ENCODE measurements at regions not wholly inside any gene's neighbourhood (a gene's known extent, or its start where the extent isn't known, plus 50 kb on each side); places are given as distances from the start of the nearest gene placed in this dataset.
"Not testable (repeated sequence)": the region's sequence is repeated elsewhere in the genome, so short reads cannot be mapped to it uniquely, and the experiment has no call there.

DNA sequence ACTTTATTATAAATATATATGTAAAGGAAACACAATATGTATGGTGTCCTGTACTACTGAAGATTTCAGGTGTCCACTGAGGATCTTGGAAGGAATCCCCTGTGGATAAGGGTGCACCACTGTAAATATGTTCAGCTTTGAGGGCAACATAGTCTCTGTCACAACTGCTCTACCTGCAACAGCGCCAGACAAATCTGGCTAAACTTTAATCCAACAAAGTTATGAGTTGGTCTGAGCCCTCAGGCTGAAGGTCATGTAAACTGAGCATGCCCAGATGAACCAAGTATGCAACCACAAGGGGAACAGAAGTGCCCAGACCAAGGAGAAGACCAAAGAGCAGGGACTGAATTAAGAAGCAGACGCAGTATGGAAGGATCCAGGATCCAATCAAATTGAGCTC, 1541.2 kb downstream of the SPATA31A7 start:
- POLR2A ChIA-PET, result not testable (repeated sequence)

DNA sequence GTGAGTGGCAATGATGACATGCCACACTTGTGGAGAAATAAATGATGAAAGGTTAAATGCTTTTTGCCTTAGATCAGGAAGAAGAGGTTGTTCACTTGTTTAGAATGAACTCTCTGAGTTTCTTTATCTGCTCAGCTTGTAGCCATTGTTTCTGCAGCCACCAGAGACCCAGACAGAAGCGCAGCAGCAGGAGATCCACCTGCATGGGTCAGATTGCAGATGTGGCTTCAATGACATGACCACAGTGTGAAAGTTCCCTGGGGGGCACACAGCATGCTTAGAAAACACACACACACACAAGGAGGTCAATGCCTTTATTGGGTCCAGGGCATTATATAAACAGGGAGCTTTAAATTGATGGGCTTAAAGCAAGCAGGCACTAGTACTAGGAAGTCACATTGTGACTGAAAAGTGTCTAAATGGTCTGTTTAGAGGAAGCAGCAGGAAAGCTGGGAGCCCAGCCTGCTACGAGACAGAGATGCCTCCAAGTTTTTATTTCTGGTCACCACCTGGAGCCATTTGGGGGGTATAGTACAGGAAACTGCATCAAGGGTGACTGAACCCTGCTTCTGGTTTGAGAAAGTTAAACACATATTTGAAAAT, 1547.3 kb downstream of the SPATA31A7 start:
- H3K36me3 Mint-ChIP-seq (ENCODE audit: low read depth), result not testable (repeated sequence)

More for the DNA sequence above, 1541.2 kb downstream of the SPATA31A7 start:
- CTCF ChIA-PET; H3K27ac Mint-ChIP-seq; H3K9me3 Mint-ChIP-seq; H3K4me1 Mint-ChIP-seq; DNase-seq; H3K27me3 Mint-ChIP-seq; H3K4me3 Mint-ChIP-seq; H3K36me3 Mint-ChIP-seq (ENCODE audit: low read depth): not testable (repeated sequence)

DNA sequence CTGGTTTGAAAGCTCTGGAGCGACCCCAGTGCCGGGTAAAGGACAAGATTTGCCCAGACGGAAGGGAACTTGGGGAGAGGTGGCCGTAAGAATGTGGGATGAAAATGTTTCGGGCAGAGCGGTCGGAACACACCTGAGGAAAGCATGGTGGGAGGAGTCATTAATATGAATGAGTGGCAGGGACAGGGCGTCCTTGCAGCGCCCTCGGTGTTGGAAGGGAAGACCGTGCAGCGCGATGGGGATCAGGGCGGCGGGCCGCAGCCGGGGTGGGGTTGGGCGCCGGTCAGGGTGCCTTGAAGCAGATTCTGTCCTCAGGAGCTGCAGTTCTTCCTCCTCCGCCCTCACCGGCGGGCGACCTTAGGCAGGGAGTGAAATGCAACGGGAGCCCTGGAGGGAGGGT, 1548.1 kb downstream of the SPATA31A7 start:
- POLR2A ChIA-PET; DNase-seq; H3K27ac Mint-ChIP-seq; H3K4me3 Mint-ChIP-seq; H3K36me3 Mint-ChIP-seq (ENCODE audit: low read depth); H3K9me3 Mint-ChIP-seq; CTCF ChIA-PET; H3K4me1 Mint-ChIP-seq; H3K27me3 Mint-ChIP-seq: not testable (repeated sequence)

More for the DNA sequence above, 1547.3 kb downstream of the SPATA31A7 start:
- DNase-seq, H3K4me1 Mint-ChIP-seq, H3K27me3 Mint-ChIP-seq, H3K27ac Mint-ChIP-seq, POLR2A ChIA-PET, H3K4me3 Mint-ChIP-seq, H3K9me3 Mint-ChIP-seq, CTCF ChIA-PET: not testable (repeated sequence)

DNA sequence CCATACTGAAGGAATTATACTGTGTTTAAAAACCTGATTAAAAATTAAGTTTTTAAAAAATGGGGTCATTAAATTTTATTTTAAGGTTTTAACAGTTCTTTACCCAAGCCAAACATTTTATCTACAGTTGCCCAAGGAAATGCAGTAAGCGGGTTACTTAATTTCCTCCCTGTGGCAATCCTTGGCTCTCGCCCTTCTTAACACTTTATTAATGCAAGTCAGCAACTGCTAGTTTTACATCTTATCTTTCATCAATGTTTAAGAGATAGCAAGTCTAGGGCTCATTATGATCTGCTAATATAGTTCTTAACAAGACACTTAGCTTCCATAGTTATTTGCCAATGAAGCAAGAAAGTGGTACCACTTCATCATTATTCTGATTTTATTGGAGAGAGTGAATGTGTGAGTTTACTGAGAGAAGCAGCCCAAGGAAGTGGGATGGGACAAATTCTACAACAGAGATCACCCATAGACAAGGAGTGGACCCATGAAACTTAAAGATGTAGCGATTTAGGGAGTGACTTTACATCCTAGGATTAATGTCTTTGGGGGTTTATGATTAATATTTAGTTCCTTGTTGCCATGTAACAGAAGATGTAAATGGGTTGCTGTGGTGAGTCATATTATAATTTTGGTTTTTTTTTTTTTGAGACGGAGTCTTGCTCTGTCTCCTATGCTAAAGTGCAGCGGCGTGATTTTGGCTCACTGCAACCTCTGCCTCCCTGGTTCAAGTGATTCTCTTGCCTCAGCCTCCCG, 1556.1 kb downstream of the SPATA31A7 start:
- H3K4me1 Mint-ChIP-seq; H3K27me3 Mint-ChIP-seq; DNase-seq; CTCF ChIA-PET; H3K4me3 Mint-ChIP-seq; H3K36me3 Mint-ChIP-seq (ENCODE audit: low read depth); POLR2A ChIA-PET; H3K27ac Mint-ChIP-seq; H3K9me3 Mint-ChIP-seq: not testable (repeated sequence)

All from activated CD4-positive, alpha-beta T cell treated with anti-CD3 and anti-CD28 coated beads, Interleukin-2, amount 10 ng/mL, durations not matched to agents 7 days and 5 days (primary cell).